Activated T-helper 1 cell treated with Interleukin-2 at 50 U/mL for 16 hours (primary cell): ENCODE measurements at regions not wholly inside any gene's neighbourhood (a gene's known extent, or its start where the extent isn't known, plus 50 kb on each side); places are given as distances from the start of the nearest gene placed in this dataset.
A peak's percentile ranks its signal among the peaks of the same experiment; 100 is the strongest.

Experiments used
- DNase-seq: peaks from one replicate; pipeline ENCODE4 v3.0.0-alpha.2; 2020; ENCODE audit warnings: low read depth

- DNase-seq = no peak
Measured at GRCh38 chr5:174834081-174834480, 109.7 kb downstream of the MSX2 start.

- DNase-seq = no peak
Measured at GRCh38 chr5:174832811-174833210, 108.4 kb downstream of the MSX2 start.

- DNase-seq = no peak
Measured at GRCh38 chr5:174832025-174832424, 107.6 kb downstream of the MSX2 start.

- DNase-seq = no peak
Measured at GRCh38 chr5:174831031-174831660, 106.8 kb downstream of the MSX2 start.

GRCh38 chr5:174829511-174829864 is 105.1 kb downstream of the MSX2 start:
- no peak for DNase-seq

- no peak for DNase-seq
Measured at GRCh38 chr5:174828804-174829510, 104.6 kb downstream of the MSX2 start.

GRCh38 chr5:174827558-174827957 is 103.2 kb downstream of the MSX2 start:
- DNase-seq = no peak

GRCh38 chr5:174825587-174825986 is 101.2 kb downstream of the MSX2 start:
- DNase-seq = no peak

- DNase-seq = no peak
Measured at GRCh38 chr5:174818430-174818829, 94.0 kb downstream of the MSX2 start.

- DNase-seq = no peak
Measured at GRCh38 chr5:174817610-174818009, 93.2 kb downstream of the MSX2 start.

GRCh38 chr5:174816858-174817257 is 92.5 kb downstream of the MSX2 start:
- DNase-seq = no peak

GRCh38 chr5:174811438-174811837 is 87.1 kb downstream of the MSX2 start:
- DNase-seq = no peak

- no peak for DNase-seq
Measured at GRCh38 chr5:174810796-174811195, 86.4 kb downstream of the MSX2 start.

GRCh38 chr5:174807471-174807870 is 83.1 kb downstream of the MSX2 start:
- DNase-seq = no peak

GRCh38 chr5:174806729-174807128 is 82.3 kb downstream of the MSX2 start:
- DNase-seq = no peak

GRCh38 chr5:174801798-174802197 is 77.4 kb downstream of the MSX2 start:
- DNase-seq = no peak

- DNase-seq = no peak
Measured at GRCh38 chr5:174800435-174800834, 76.1 kb downstream of the MSX2 start.

GRCh38 chr5:174799121-174799520 is 74.7 kb downstream of the MSX2 start:
- DNase-seq = no peak

GRCh38 chr5:174798551-174798951 is 74.2 kb downstream of the MSX2 start:
- no peak for DNase-seq

GRCh38 chr5:174796711-174797192 is 72.4 kb downstream of the MSX2 start:
- DNase-seq = no peak

GRCh38 chr5:174794931-174795672 is 70.7 kb downstream of the MSX2 start:
- no peak for DNase-seq

- DNase-seq = peak; percentile 7
Measured at GRCh38 chr5:174793684-174794328, 69.4 kb downstream of the MSX2 start.

- no peak for DNase-seq
Measured at GRCh38 chr5:174793076-174793475, 68.7 kb downstream of the MSX2 start.
